ENCODE measurements at regions not wholly inside any gene's neighbourhood (a gene's known extent, or its start where the extent isn't known, plus 50 kb on each side); places are given as distances from the start of the nearest gene placed in this dataset.

GRCh38 chr10:33465747-33466146 lies 131.3 kb upstream of the NRP1 start:
- TF ChIP-seq CTCF (optimal IDR thresholded peaks at IDR 0.05 in 1 of 3, IDR thresholded peaks at IDR 0.05 in 1 of 3, conservative IDR thresholded peaks at IDR 0.05 in 1 of 3; ENCODE audit: extremely low read depth in 1 of 3, insufficient read depth in 2 of 3, low read length in 3 of 3) (no peak), EZH2 (IDR thresholded peaks at IDR 0.05; ENCODE audit: low read length) (no peak)

Measured in keratinocyte (primary cell).